H9 (cell line): ENCODE measurements at regions not wholly inside any gene's neighbourhood (a gene's known extent, or its start where the extent isn't known, plus 50 kb on each side); places are given as distances from the start of the nearest gene placed in this dataset.

Source experiments
- DNase-seq: peaks from one replicate; pipeline ENCODE4 v3.0.0-alpha.2; 2017
- H2AFZ ChIP-seq: one replicate; pipeline ENCODE4 v1.6.1; 2013; ENCODE audit warnings: mild to moderate bottlenecking, low read length, control low read depth, moderate library complexity
- H2AK5ac ChIP-seq: 2 replicates; pipeline ENCODE4 v1.6.1; 2013; ENCODE audit warnings: low read length, control low read depth, mixed read lengths; ENCODE audit not compliant: insufficient read length
- H2BK120ac ChIP-seq: one replicate; pipeline ENCODE4 v1.6.1; 2013; ENCODE audit warnings: low read depth, mild to moderate bottlenecking, low read length, control low read depth, inconsistent platforms; ENCODE audit not compliant: poor library complexity, severe bottlenecking
- H2BK12ac ChIP-seq: 2 replicates; pipeline ENCODE4 v1.6.1; 2013; ENCODE audit warnings: low read length, control low read depth, mixed read lengths, low read depth; ENCODE audit not compliant: insufficient read length
- H2BK15ac ChIP-seq: 2 replicates; pipeline ENCODE4 v1.6.1; 2013; ENCODE audit warnings: low read depth, low read length, control low read depth
- H2BK20ac ChIP-seq: one replicate; pipeline ENCODE4 v1.6.1; 2013; ENCODE audit warnings: low read depth, mild to moderate bottlenecking, low read length, control low read depth, inconsistent platforms; ENCODE audit not compliant: poor library complexity, severe bottlenecking
- H2BK5ac ChIP-seq: 2 replicates; pipeline ENCODE4 v1.6.1; 2013; ENCODE audit warnings: low read length, control low read depth, mixed read lengths; ENCODE audit not compliant: insufficient read length
- H3K14ac ChIP-seq: 2 replicates; pipeline ENCODE4 v1.6.1; 2013; ENCODE audit warnings: low read length, control low read depth; ENCODE audit not compliant: insufficient read depth
- H3K18ac ChIP-seq: 2 replicates; pipeline ENCODE4 v1.6.1; 2013; ENCODE audit warnings: low read depth, mild to moderate bottlenecking, mixed read lengths, low read length, control low read depth; ENCODE audit not compliant: insufficient read length
- H3K23ac ChIP-seq: 2 replicates; pipeline ENCODE4 v1.6.1; 2013; ENCODE audit warnings: low read length, control low read depth, mixed read lengths, low read depth; ENCODE audit not compliant: insufficient read length
- H3K23me2 ChIP-seq: 2 replicates; pipeline ENCODE4 v1.6.1; 2013; ENCODE audit warnings: low read depth, mild to moderate bottlenecking, mixed read lengths, low read length, control low read depth; ENCODE audit not compliant: insufficient read length, poor library complexity, severe bottlenecking
- H3K27ac ChIP-seq: 2 replicates; pipeline ENCODE4 v1.5.1; 2013; ENCODE audit warnings: low read length, control low read depth, mixed read lengths, low read depth; ENCODE audit not compliant: insufficient read length
- H3K27me3 ChIP-seq: 2 replicates; pipeline ENCODE4 v1.6.1; 2013; ENCODE audit warnings: low read length, control low read depth, inconsistent platforms; ENCODE audit not compliant: insufficient read depth
- H3K4ac ChIP-seq: 2 replicates; pipeline ENCODE4 v1.6.1; 2013; ENCODE audit warnings: low read depth, mild to moderate bottlenecking, control low read depth, inconsistent platforms, low read length, moderate library complexity
- H3K4me1 ChIP-seq: 2 replicates; pipeline ENCODE4 v1.6.1; 2013; ENCODE audit warnings: low read length, control low read depth, inconsistent platforms; ENCODE audit not compliant: insufficient read depth
- H3K4me2 ChIP-seq: 2 replicates; pipeline ENCODE4 v1.6.1; 2013; ENCODE audit warnings: low read length, control low read depth, mixed read lengths; ENCODE audit not compliant: insufficient read length, insufficient read depth
- H3K56ac ChIP-seq: 2 replicates; pipeline ENCODE4 v1.6.1; 2013; ENCODE audit warnings: low read depth, mild to moderate bottlenecking, mixed read lengths, low read length, control low read depth; ENCODE audit not compliant: insufficient read length
- H3K79me1 ChIP-seq: 2 replicates; pipeline ENCODE4 v1.6.1; 2013; ENCODE audit warnings: low read depth, mild to moderate bottlenecking, moderate library complexity, low read length, control low read depth, inconsistent platforms; ENCODE audit not compliant: insufficient read depth, poor library complexity, severe bottlenecking
- H3K79me2 ChIP-seq: 2 replicates; pipeline ENCODE4 v1.6.1; 2013; ENCODE audit warnings: low read length, control low read depth, inconsistent platforms; ENCODE audit not compliant: insufficient read depth
- H3K9ac ChIP-seq: 2 replicates; pipeline ENCODE4 v1.6.1; 2013; ENCODE audit warnings: low read length, control low read depth, mixed read lengths; ENCODE audit not compliant: insufficient read length; ENCODE audit errors: extremely low read depth
- H3K9me3 ChIP-seq: one replicate; pipeline ENCODE4 v1.6.1; 2013; ENCODE audit warnings: low read depth, low read length, inconsistent platforms; ENCODE audit not compliant: control insufficient read depth
- H3T11ph ChIP-seq: one replicate; pipeline ENCODE4 v1.6.1; 2013; ENCODE audit warnings: mild to moderate bottlenecking, low read length, control low read depth, inconsistent platforms
- H4K20me1 ChIP-seq: one replicate; pipeline ENCODE4 v1.6.1; 2013; ENCODE audit not compliant: control insufficient read depth, insufficient read length, insufficient read depth
- H4K5ac ChIP-seq: 2 replicates; pipeline ENCODE4 v1.6.1; 2013; ENCODE audit warnings: low read depth, mild to moderate bottlenecking, mixed read lengths, low read length, control low read depth; ENCODE audit not compliant: insufficient read length
- H4K8ac ChIP-seq: replicated peaks from 2 replicates; pipeline ENCODE4 v1.6.1; 2013; ENCODE audit warnings: low read length, control low read depth, mixed read lengths, low read depth; ENCODE audit not compliant: insufficient read length
- H4K91ac ChIP-seq: 2 replicates; pipeline ENCODE4 v1.6.1; 2013; ENCODE audit warnings: low read depth, mild to moderate bottlenecking, moderate library complexity, mixed read lengths, low read length, control low read depth; ENCODE audit not compliant: insufficient read length
- H3K27ac Mint-ChIP-seq, 3 experiments: 2 replicates in 2 of 3; 3 replicates in 1 of 3; pipeline ENCODE4 v1.8.0; 2020 to 2021; ENCODE audit warnings: mixed read lengths in 3 of 3, mild to moderate bottlenecking in 1 of 3, moderate library complexity in 1 of 3
- H3K27me3 Mint-ChIP-seq: 2 replicates; pipeline ENCODE4 v1.8.0; 2021; ENCODE audit warnings: low read depth, mild to moderate bottlenecking, moderate library complexity, mixed read lengths
- H3K36me3 Mint-ChIP-seq, 3 experiments: 2 replicates in 2 of 3; 3 replicates in 1 of 3; pipeline ENCODE4 v1.8.0; 2020 to 2021; ENCODE audit warnings: low read depth in 3 of 3, mixed read lengths in 3 of 3; ENCODE audit not compliant: insufficient read depth in 1 of 3
- H3K4me1 Mint-ChIP-seq, 2 experiments: 2 replicates each; pipeline ENCODE4 v1.8.0; 2020; ENCODE audit warnings: mixed read lengths in 2 of 2
- H3K4me3 Mint-ChIP-seq, 2 experiments: 2 replicates in 1 of 2; 3 replicates in 1 of 2; pipeline ENCODE4 v1.8.0; 2020 to 2021; ENCODE audit warnings: mild to moderate bottlenecking in 2 of 2, mixed read lengths in 2 of 2, moderate library complexity in 1 of 2
- H3K9me3 Mint-ChIP-seq, 2 experiments: 2 replicates in 1 of 2; 3 replicates in 1 of 2; pipeline ENCODE4 v1.8.0; 2020; ENCODE audit warnings: mild to moderate bottlenecking in 2 of 2, mixed read lengths in 2 of 2, moderate library complexity in 1 of 2
- WGBS: extraction: QIAGEN DNeasy Blood & Tissue Kit; methylation state at CpG from one replicate; pipeline ENCODE4 v1.1.7; 2013; ENCODE audit warnings: missing lambda C conversion rate, low lambda C conversion rate, mixed read lengths; ENCODE audit not compliant: insufficient read length; ENCODE audit errors: extremely low coverage; 5-methylcytosine and 5-hydroxymethylcytosine counted together
- TF ChIP-seq, protein P1 (sequence below): fragments of 200-600 bp; sonication (generic); conservative IDR thresholded peaks from 3 replicates; pipeline ENCODE4 v1.8.0; 2021; ENCODE audit warnings: antibody characterized with exemption, mild to moderate bottlenecking

DNA sequence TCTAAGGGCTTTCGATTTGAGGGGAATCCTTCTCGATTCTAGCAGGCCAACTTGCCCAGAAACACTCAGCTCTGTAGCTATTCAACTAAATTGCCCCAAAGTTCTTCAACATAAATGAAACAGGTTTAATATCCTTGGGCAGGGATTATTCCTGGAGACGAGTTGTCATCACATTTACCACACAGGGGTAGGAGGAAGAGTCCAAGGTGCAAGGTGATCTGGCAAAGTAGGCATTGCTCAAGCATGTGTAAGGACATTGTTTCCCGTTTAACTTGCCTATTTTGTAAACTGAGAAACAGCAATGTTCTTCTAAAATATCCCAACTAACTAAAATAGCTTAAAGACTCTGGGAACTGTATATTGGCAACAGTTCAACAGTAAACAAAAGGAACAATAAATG is 814.3 kb downstream of the BCL11A start:
- no peaks in the 10 kb centered on the region for H3K4me1 ChIP-seq
- no peak overlapping the region for H3K14ac ChIP-seq
- DNase-seq = no peak
- H3T11ph ChIP-seq = no peak overlapping the region
- H3K23me2 ChIP-seq = no peaks in the 10 kb centered on the region
- no peak overlapping the region for H3K4ac ChIP-seq
- no peak overlapping the region for H3K23ac ChIP-seq
- no peaks in the 10 kb centered on the region for H3K27me3 ChIP-seq
- no peak overlapping the region for H3K9ac ChIP-seq
- H4K5ac ChIP-seq = no peak overlapping the region
- no peak overlapping the region for H3K4me3 Mint-ChIP-seq
- no peak overlapping the region for H2AFZ ChIP-seq
- no peak overlapping the region for H3K56ac ChIP-seq
- no peak overlapping the region for H2BK12ac ChIP-seq
- H2AK5ac ChIP-seq = no peak overlapping the region
- H2BK15ac ChIP-seq = no peak overlapping the region
- H3K36me3 Mint-ChIP-seq = no peaks in the 10 kb centered on the region
- H3K4me1 Mint-ChIP-seq = no peaks in the 10 kb centered on the region
- H2BK20ac ChIP-seq = no peak overlapping the region
- no peaks in the 10 kb centered on the region for H3K79me2 ChIP-seq
- H3K18ac ChIP-seq = no peak overlapping the region
- WGBS = no CpG with 5 or more reads among the region's 4 CpGs
- no peaks in the 10 kb centered on the region for H3K79me1 ChIP-seq
- H3K27ac ChIP-seq = no peak overlapping the region
- no peak overlapping the region for H4K8ac ChIP-seq
- TF ChIP-seq, protein P1, sequence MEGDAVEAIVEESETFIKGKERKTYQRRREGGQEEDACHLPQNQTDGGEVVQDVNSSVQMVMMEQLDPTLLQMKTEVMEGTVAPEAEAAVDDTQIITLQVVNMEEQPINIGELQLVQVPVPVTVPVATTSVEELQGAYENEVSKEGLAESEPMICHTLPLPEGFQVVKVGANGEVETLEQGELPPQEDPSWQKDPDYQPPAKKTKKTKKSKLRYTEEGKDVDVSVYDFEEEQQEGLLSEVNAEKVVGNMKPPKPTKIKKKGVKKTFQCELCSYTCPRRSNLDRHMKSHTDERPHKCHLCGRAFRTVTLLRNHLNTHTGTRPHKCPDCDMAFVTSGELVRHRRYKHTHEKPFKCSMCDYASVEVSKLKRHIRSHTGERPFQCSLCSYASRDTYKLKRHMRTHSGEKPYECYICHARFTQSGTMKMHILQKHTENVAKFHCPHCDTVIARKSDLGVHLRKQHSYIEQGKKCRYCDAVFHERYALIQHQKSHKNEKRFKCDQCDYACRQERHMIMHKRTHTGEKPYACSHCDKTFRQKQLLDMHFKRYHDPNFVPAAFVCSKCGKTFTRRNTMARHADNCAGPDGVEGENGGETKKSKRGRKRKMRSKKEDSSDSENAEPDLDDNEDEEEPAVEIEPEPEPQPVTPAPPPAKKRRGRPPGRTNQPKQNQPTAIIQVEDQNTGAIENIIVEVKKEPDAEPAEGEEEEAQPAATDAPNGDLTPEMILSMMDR = no peak
- no peaks in the 10 kb centered on the region for H3K27me3 Mint-ChIP-seq
- no peak overlapping the region for H3K27ac Mint-ChIP-seq
- H3K9me3 Mint-ChIP-seq = no peaks in the 10 kb centered on the region
- H4K20me1 ChIP-seq = no peaks in the 10 kb centered on the region
- no peak overlapping the region for H4K91ac ChIP-seq
- H3K4me2 ChIP-seq = no peak overlapping the region
- H2BK5ac ChIP-seq = no peak overlapping the region
- H3K9me3 ChIP-seq = no peaks in the 10 kb centered on the region
- no peak overlapping the region for H2BK120ac ChIP-seq
